Renal cortex interstitium (tissue), 11 donors: ENCODE measurements at regions not wholly inside any gene's neighbourhood (a gene's known extent, or its start where the extent isn't known, plus 50 kb on each side); places are given as distances from the start of the nearest gene placed in this dataset.

ENCODE experiments used
- DNase-seq, 11 donors: peaks; one replicate each; pipeline ENCODE4 v3.0.0-alpha.2; 2013; ENCODE audit warnings: low read depth in 9 of 11, low spot score in 4 of 11; ENCODE audit errors: extremely low read depth in 1 of 11

- DNase-seq, result no peak
These were observed 503.0 kb downstream of the PCDH17 start for GRCh38 chr13:58134525-58134924.

GRCh38 chr13:58142952-58143351, 511.4 kb downstream of the PCDH17 start:
- DNase-seq, result no peak

- DNase-seq, result no peak
These were observed 513.1 kb downstream of the PCDH17 start for GRCh38 chr13:58144616-58145015.

- DNase-seq, result no peak
These were observed 519.9 kb downstream of the PCDH17 start for GRCh38 chr13:58151452-58151851.

GRCh38 chr13:58160980-58161379, 529.4 kb downstream of the PCDH17 start:
- no peak for DNase-seq

GRCh38 chr13:58165617-58166016, 534.1 kb downstream of the PCDH17 start:
- DNase-seq, result no peak

- DNase-seq, result no peak
These were observed 549.6 kb downstream of the PCDH17 start for GRCh38 chr13:58181111-58181510.

GRCh38 chr13:58187881-58188280, 556.3 kb downstream of the PCDH17 start:
- DNase-seq, result no peak

GRCh38 chr13:58190577-58190976, 559.0 kb downstream of the PCDH17 start:
- DNase-seq, result peak in 1 of 11 donors; percentile 5

GRCh38 chr13:58191754-58192153, 560.2 kb downstream of the PCDH17 start:
- DNase-seq, result no peak

GRCh38 chr13:58202099-58202498, 570.6 kb downstream of the PCDH17 start:
- DNase-seq, result no peak

GRCh38 chr13:58207501-58207900, 576.0 kb downstream of the PCDH17 start:
- no peak for DNase-seq

- DNase-seq, result no peak
These were observed 603.9 kb downstream of the PCDH17 start for GRCh38 chr13:58235454-58235853.

- DNase-seq, result no peak
These were observed 607.6 kb downstream of the PCDH17 start for GRCh38 chr13:58238972-58239773.

- DNase-seq, result no peak
These were observed 608.3 kb downstream of the PCDH17 start for GRCh38 chr13:58239774-58240268.

- DNase-seq, result no peak
These were observed 615.5 kb downstream of the PCDH17 start for GRCh38 chr13:58247080-58247479.

- no peak for DNase-seq
These were observed 623.4 kb downstream of the PCDH17 start for GRCh38 chr13:58254943-58255342.

- peak in 4 of 11 donors; percentile 2 to 32 (median 24) for DNase-seq
These were observed 634.7 kb downstream of the PCDH17 start for GRCh38 chr13:58266271-58266670.

GRCh38 chr13:58298556-58299135, 667.1 kb downstream of the PCDH17 start:
- no peak for DNase-seq

- no peak for DNase-seq
These were observed 668.7 kb downstream of the PCDH17 start for GRCh38 chr13:58300224-58300623.
